ENCODE measurements at regions not wholly inside any gene's neighbourhood (a gene's known extent, or its start where the extent isn't known, plus 50 kb on each side); places are given as distances from the start of the nearest gene placed in this dataset.
"Not testable (repeated sequence)": the region's sequence is repeated elsewhere in the genome, so short reads cannot be mapped to it uniquely, and the experiment has no call there.

- WGBS, 4 donors, result 82 to 93% (median 86%) methylated on average over 5 of the region's 5 CpGs
- H3K4me3 ChIP-seq, result no peak overlapping the region
Measured at GRCh38 chr13:37959284-37959683, 89.7 kb upstream of the TRPC4 start.

GRCh38 chr13:37956536-37956935 lies 87.0 kb upstream of the TRPC4 start:
- intact Hi-C loops (cut with DNase I), result no loop called here
- no peak for DNase-seq

More at GRCh38 chr13:37959284-37959683, 89.7 kb upstream of the TRPC4 start:
- no peaks in the 10 kb centered on the region for H3K9me3 ChIP-seq (replicated peaks in 1 of 3)
- H3K36me3 ChIP-seq (replicated peaks in 1 of 2), result no peaks in the 10 kb centered on the region
- intact Hi-C loops (cut with DNase I), result no loop called here
- DNase-seq, result no peak
- H3K27ac ChIP-seq, result no peak overlapping the region
- TF ChIP-seq POLR2A (IDR thresholded peaks at IDR 0.05) (no peak), CTCF (IDR thresholded peaks at IDR 0.05) (no peak)
- no peaks in the 10 kb centered on the region for H3K4me1 ChIP-seq (replicated peaks in 1 of 2)
- no peaks in the 10 kb centered on the region for H3K27me3 ChIP-seq

GRCh38 chr13:37954597-37954996 lies 85.0 kb upstream of the TRPC4 start:
- DNase-seq; intact Hi-C loops (cut with DNase I); H3K4me1 ChIP-seq (replicated peaks in 1 of 2); H3K4me3 ChIP-seq; H3K27ac ChIP-seq; H3K36me3 ChIP-seq (replicated peaks in 1 of 2); H3K27me3 ChIP-seq; H3K9me3 ChIP-seq (replicated peaks in 1 of 3): not testable (repeated sequence)
- 84 to 93% (median 89%) methylated on average over 9 of the region's 9 CpGs for WGBS, 4 donors

More at GRCh38 chr13:37956536-37956935, 87.0 kb upstream of the TRPC4 start:
- Histone ChIP-seq H3K27ac (no peak overlapping the region), H3K36me3 (replicated peaks in 1 of 2) (no peaks in the 10 kb centered on the region), H3K4me1 (replicated peaks in 1 of 2) (no peaks in the 10 kb centered on the region), H3K9me3 (replicated peaks in 1 of 3) (no peaks in the 10 kb centered on the region), H3K4me3 (no peak overlapping the region), H3K27me3 (no peaks in the 10 kb centered on the region)
- TF ChIP-seq POLR2A (IDR thresholded peaks at IDR 0.05) (no peak), CTCF (IDR thresholded peaks at IDR 0.05) (no peak)
- WGBS, 4 donors, result 82 to 92% (median 83%) methylated on average over 1 of the region's 1 CpG

- intact Hi-C loops (cut with DNase I), result no loop called here
- 37 to 46% (median 40%) methylated on average over 1 of the region's 1 CpG for WGBS, 4 donors
- H3K9me3 ChIP-seq (replicated peaks in 1 of 3), result no peaks in the 10 kb centered on the region
- no peak overlapping the region for H3K27ac ChIP-seq
- no peaks in the 10 kb centered on the region for H3K36me3 ChIP-seq (replicated peaks in 1 of 2)
- H3K4me3 ChIP-seq, result no peak overlapping the region
- TF ChIP-seq CTCF (IDR thresholded peaks at IDR 0.05) (no peak), POLR2A (IDR thresholded peaks at IDR 0.05) (no peak)
- H3K4me1 ChIP-seq (replicated peaks in 1 of 2), result no peaks in the 10 kb centered on the region
- no peaks in the 10 kb centered on the region for H3K27me3 ChIP-seq
- DNase-seq, result no peak
Measured at GRCh38 chr13:37954191-37954590, 84.6 kb upstream of the TRPC4 start.

GRCh38 chr13:37953696-37954095 lies 84.1 kb upstream of the TRPC4 start:
- H3K36me3 ChIP-seq (replicated peaks in 1 of 2), result no peaks in the 10 kb centered on the region
- no peaks in the 10 kb centered on the region for H3K4me1 ChIP-seq (replicated peaks in 1 of 2)
- no peak overlapping the region for H3K4me3 ChIP-seq
- TF ChIP-seq POLR2A (IDR thresholded peaks at IDR 0.05) (no peak), CTCF (IDR thresholded peaks at IDR 0.05) (no peak)
- H3K27ac ChIP-seq, result no peak overlapping the region
- intact Hi-C loops (cut with DNase I), result no loop called here
- no peaks in the 10 kb centered on the region for H3K9me3 ChIP-seq (replicated peaks in 1 of 3)
- H3K27me3 ChIP-seq, result no peaks in the 10 kb centered on the region
- no peak for DNase-seq

All from adrenal gland (tissue), 9 donors.